ENCODE measurements at regions not wholly inside any gene's neighbourhood (a gene's known extent, or its start where the extent isn't known, plus 50 kb on each side); places are given as distances from the start of the nearest gene placed in this dataset.
A peak's percentile ranks its signal among the peaks of the same experiment; 100 is the strongest.

GRCh38 chr3:69563981-69564380, 175.3 kb upstream of the MITF start:
- Mint-ChIP-seq H3K36me3 (no peaks in the 10 kb centered on the region), H3K27ac (peak overlapping the region in 2 of 7 donors; percentile 15 to 22), H3K4me1 (peaks cover 55% of the 10 kb centered on the region), H3K9me3 (no peaks in the 10 kb centered on the region), H3K4me3 (no peak overlapping the region), H3K27me3 (ENCODE audit: low read depth in 3 of 3) (peaks cover 0 to 1% (median 0%) of the 10 kb centered on the region in 3 donors)
- peak in 2 of 3 donors; percentile 22 to 40 for DNase-seq
- no peak overlapping the region for H3K9ac ChIP-seq (ENCODE audit: insufficient read depth, low read length, poor library complexity, severe bottlenecking)
- no peak overlapping the region for H3K4me3 ChIP-seq (replicated peaks in 1 of 3; ENCODE audit: low read depth in 2 of 3, low read length in 3 of 3)
- intact Hi-C loops (cut with micrococcal nuclease) = no loop called here
- no peaks in the 10 kb centered on the region for H3K79me2 ChIP-seq (ENCODE audit: insufficient read depth, low read length)
- H3K27me3 ChIP-seq (ENCODE audit: control insufficient read depth in 2 of 2, insufficient read depth in 2 of 2, low read length in 2 of 2) = no peaks in the 10 kb centered on the region
- TF ChIP-seq CTCF (IDR thresholded peaks at IDR 0.05) = no peak
- no peaks in the 10 kb centered on the region for H3K9me3 ChIP-seq (replicated peaks in 1 of 2; ENCODE audit: control insufficient read depth in 1 of 2, insufficient read depth in 1 of 2, low read length in 2 of 2)
- no peak overlapping the region for H3K4me2 ChIP-seq (replicated peaks; ENCODE audit: extremely low read depth, low read length, poor library complexity, severe bottlenecking)
- H3K27ac ChIP-seq (ENCODE audit: low read depth in 1 of 2, low read length in 2 of 2) = no peak overlapping the region
- H3K36me3 ChIP-seq (replicated peaks in 1 of 2; ENCODE audit: control insufficient read depth in 1 of 2, insufficient read depth in 2 of 2, low read length in 2 of 2) = no peaks in the 10 kb centered on the region
- peaks cover 40 to 50% of the 10 kb centered on the region in 2 donors for H3K4me1 ChIP-seq (ENCODE audit: control insufficient read depth in 1 of 2, insufficient read depth in 2 of 2, low read length in 2 of 2)
- no peak overlapping the region for H2AFZ ChIP-seq (ENCODE audit: insufficient read depth, low read depth, low read length, poor library complexity, severe bottlenecking)
- no peaks in the 10 kb centered on the region for H4K20me1 ChIP-seq (ENCODE audit: insufficient read depth, low read length)
- 70% methylated on average over 2 of the region's 5 CpGs for WGBS (ENCODE audit: insufficient coverage)

- Mint-ChIP-seq H3K4me1 (peaks cover 62% of the 10 kb centered on the region), H3K36me3 (no peaks in the 10 kb centered on the region), H3K9me3 (no peaks in the 10 kb centered on the region), H3K4me3 (no peak overlapping the region), H3K27me3 (ENCODE audit: low read depth in 3 of 3) (peaks cover 0 to 1% (median 0%) of the 10 kb centered on the region in 3 donors), H3K27ac (no peak overlapping the region)
- H3K9me3 ChIP-seq (replicated peaks in 1 of 2; ENCODE audit: control insufficient read depth in 1 of 2, insufficient read depth in 1 of 2, low read length in 2 of 2) = no peaks in the 10 kb centered on the region
- H3K27me3 ChIP-seq (ENCODE audit: control insufficient read depth in 2 of 2, insufficient read depth in 2 of 2, low read length in 2 of 2) = no peaks in the 10 kb centered on the region
- H2AFZ ChIP-seq (ENCODE audit: insufficient read depth, low read depth, low read length, poor library complexity, severe bottlenecking) = no peak overlapping the region
- peaks cover 48 to 59% of the 10 kb centered on the region in 2 donors for H3K4me1 ChIP-seq (ENCODE audit: control insufficient read depth in 1 of 2, insufficient read depth in 2 of 2, low read length in 2 of 2)
- WGBS (ENCODE audit: insufficient coverage) = 80% methylated on average over 1 of the region's 3 CpGs
- TF ChIP-seq CTCF (IDR thresholded peaks at IDR 0.05) = no peak
- no peak overlapping the region for H3K27ac ChIP-seq (ENCODE audit: low read depth in 1 of 2, low read length in 2 of 2)
- no peak overlapping the region for H3K4me2 ChIP-seq (replicated peaks; ENCODE audit: extremely low read depth, low read length, poor library complexity, severe bottlenecking)
- H3K36me3 ChIP-seq (replicated peaks in 1 of 2; ENCODE audit: control insufficient read depth in 1 of 2, insufficient read depth in 2 of 2, low read length in 2 of 2) = no peaks in the 10 kb centered on the region
- DNase-seq = peak in 1 of 3 donors; percentile 44
- H4K20me1 ChIP-seq (ENCODE audit: insufficient read depth, low read length) = no peaks in the 10 kb centered on the region
- H3K79me2 ChIP-seq (ENCODE audit: insufficient read depth, low read length) = no peaks in the 10 kb centered on the region
- intact Hi-C loops (cut with micrococcal nuclease) = no loop called here
- no peak overlapping the region for H3K9ac ChIP-seq (ENCODE audit: insufficient read depth, low read length, poor library complexity, severe bottlenecking)
- no peak overlapping the region for H3K4me3 ChIP-seq (replicated peaks in 1 of 3; ENCODE audit: low read depth in 2 of 3, low read length in 3 of 3)
These were observed 176.1 kb upstream of the MITF start for GRCh38 chr3:69563151-69563550.

All from CD14-positive monocyte (primary cell).